ENCODE measurements at regions not wholly inside any gene's neighbourhood (a gene's known extent, or its start where the extent isn't known, plus 50 kb on each side); places are given as distances from the start of the nearest gene placed in this dataset.

DNA sequence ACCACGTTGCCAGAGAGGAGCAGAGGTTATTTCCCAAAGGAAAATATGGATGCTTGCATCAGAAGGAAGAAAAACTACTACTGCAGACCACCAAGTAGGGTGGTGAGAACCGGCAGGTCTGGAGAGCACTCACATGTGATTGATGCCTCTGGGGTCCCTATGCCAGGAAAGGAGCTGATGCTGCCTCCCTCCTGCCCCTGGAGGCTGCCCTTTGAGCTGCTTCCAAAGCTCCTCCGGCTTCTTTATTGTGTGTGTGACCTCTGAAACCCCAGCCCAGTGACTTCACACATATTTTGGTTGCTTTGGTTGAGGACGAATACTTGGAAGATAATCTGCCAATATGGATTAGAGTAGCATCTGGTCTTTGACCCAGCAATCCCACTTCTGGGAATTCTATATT lies 133.4 kb downstream of the AACS start:
- ATAC-seq (ENCODE audit: low read depth): no peak
- Mint-ChIP-seq H3K4me3 (no peak overlapping the region), H3K27ac (no peak overlapping the region), H3K9me3 (ENCODE audit: insufficient read depth) (peaks cover 3% of the 10 kb centered on the region), H3K4me1 (no peaks in the 10 kb centered on the region), H3K27me3 (peaks cover 54% of the 10 kb centered on the region)
- DNase-seq: no peak
- peaks cover 0 to 8% (median 0%) of the 10 kb centered on the region in 3 donors for H3K9me3 ChIP-seq (ENCODE audit: control extremely low read depth in 1 of 3, control insufficient read depth in 2 of 3, insufficient read depth in 1 of 3, low read length in 2 of 3)
- CTCF ChIA-PET: no interaction called here
- WGBS (ENCODE audit: insufficient coverage): 20% methylated on average over 1 of the region's 4 CpGs
- H3K27ac ChIP-seq (ENCODE audit: low read length in 2 of 2): no peak overlapping the region
- no peak overlapping the region for H2AFZ ChIP-seq (ENCODE audit: insufficient read depth, low read depth, low read length, poor library complexity, severe bottlenecking)
- POLR2A ChIA-PET: interaction anchor here (0.6 kb wide), 1 partner anchor 225 kb away, joined by 4 read pairs; no protein-coding TSS in a partner anchor
- no peak overlapping the region for H3K9ac ChIP-seq (ENCODE audit: low read length)
- no peaks in the 10 kb centered on the region for H3K79me2 ChIP-seq (ENCODE audit: control insufficient read depth, insufficient read depth, low read length)
- H3K4me1 ChIP-seq (ENCODE audit: control insufficient read depth in 2 of 2, insufficient read depth in 2 of 2, low read length in 2 of 2): no peaks in the 10 kb centered on the region
- TF ChIP-seq, protein P1, sequence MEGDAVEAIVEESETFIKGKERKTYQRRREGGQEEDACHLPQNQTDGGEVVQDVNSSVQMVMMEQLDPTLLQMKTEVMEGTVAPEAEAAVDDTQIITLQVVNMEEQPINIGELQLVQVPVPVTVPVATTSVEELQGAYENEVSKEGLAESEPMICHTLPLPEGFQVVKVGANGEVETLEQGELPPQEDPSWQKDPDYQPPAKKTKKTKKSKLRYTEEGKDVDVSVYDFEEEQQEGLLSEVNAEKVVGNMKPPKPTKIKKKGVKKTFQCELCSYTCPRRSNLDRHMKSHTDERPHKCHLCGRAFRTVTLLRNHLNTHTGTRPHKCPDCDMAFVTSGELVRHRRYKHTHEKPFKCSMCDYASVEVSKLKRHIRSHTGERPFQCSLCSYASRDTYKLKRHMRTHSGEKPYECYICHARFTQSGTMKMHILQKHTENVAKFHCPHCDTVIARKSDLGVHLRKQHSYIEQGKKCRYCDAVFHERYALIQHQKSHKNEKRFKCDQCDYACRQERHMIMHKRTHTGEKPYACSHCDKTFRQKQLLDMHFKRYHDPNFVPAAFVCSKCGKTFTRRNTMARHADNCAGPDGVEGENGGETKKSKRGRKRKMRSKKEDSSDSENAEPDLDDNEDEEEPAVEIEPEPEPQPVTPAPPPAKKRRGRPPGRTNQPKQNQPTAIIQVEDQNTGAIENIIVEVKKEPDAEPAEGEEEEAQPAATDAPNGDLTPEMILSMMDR (IDR thresholded peaks at IDR 0.05): no peak
- no peak for TF ChIP-seq EZH2 (IDR thresholded peaks at IDR 0.05; ENCODE audit: borderline replicate concordance, insufficient read depth, low read depth, low read length, poor library complexity, severe bottlenecking)
- peaks cover 0 to 9% (median 2%) of the 10 kb centered on the region in 4 experiments for H3K27me3 ChIP-seq (replicated peaks in 1 of 4; ENCODE audit: control extremely low read depth in 1 of 4, control insufficient read depth in 3 of 4, insufficient read depth in 4 of 4, low read length in 3 of 4)
- intact Hi-C loops (cut with micrococcal nuclease): no loop called here
- H3K4me3 ChIP-seq (ENCODE audit: control extremely low read depth in 1 of 5, extremely low read depth in 1 of 5, insufficient read depth in 1 of 5, low read depth in 2 of 5, low read length in 4 of 5): no peak overlapping the region
- no peaks in the 10 kb centered on the region for H3K36me3 ChIP-seq (replicated peaks in 1 of 2; ENCODE audit: control extremely low read depth in 1 of 2, control insufficient read depth in 1 of 2, extremely low read depth in 1 of 2, insufficient read depth in 2 of 2, low read length in 1 of 2)
- no peaks in the 10 kb centered on the region for H4K20me1 ChIP-seq (ENCODE audit: control insufficient read depth, insufficient read depth, low read length, poor library complexity, severe bottlenecking)
- H3K4me2 ChIP-seq (replicated peaks; ENCODE audit: low read depth, low read length, poor library complexity, severe bottlenecking): no peak overlapping the region

DNA sequence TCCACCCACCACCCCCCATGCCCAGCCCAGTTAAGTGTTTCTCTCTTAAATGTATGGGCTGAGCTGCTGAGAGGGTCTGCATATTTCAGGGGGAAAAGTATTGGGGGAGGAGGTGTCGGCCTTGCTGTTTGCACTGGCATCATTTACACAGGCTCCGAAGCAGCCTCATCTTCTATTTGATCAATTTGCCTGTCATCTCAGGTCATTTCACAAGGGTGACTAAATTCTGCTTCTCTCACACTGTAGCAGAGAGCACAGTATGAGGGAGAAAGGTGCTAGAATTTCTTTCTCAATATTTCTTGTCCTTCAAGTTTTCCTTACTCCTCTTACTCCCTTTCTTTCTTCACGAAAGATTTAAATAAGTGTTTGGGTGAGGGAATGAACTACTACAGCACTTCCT lies 135.9 kb downstream of the AACS start:
- CTCF ChIA-PET: interaction anchor here (1.6 kb wide), 1 partner anchor 18 kb away, joined by 4 read pairs; no protein-coding TSS in a partner anchor
- no peak for TF ChIP-seq EZH2 (IDR thresholded peaks at IDR 0.05; ENCODE audit: borderline replicate concordance, insufficient read depth, low read depth, low read length, poor library complexity, severe bottlenecking)
- TF ChIP-seq, protein P1 (IDR thresholded peaks at IDR 0.05): no peak
- intact Hi-C loops (cut with micrococcal nuclease): no loop called here

More for the DNA sequence above, 135.9 kb downstream of the AACS start:
- POLR2A ChIA-PET: no interaction called here
- Mint-ChIP-seq H3K27ac (no peak overlapping the region), H3K4me1 (no peaks in the 10 kb centered on the region), H3K4me3 (no peak overlapping the region), H3K9me3 (ENCODE audit: insufficient read depth) (peaks cover 3% of the 10 kb centered on the region), H3K27me3 (peaks cover 32% of the 10 kb centered on the region)
- peaks cover 0 to 8% (median 0%) of the 10 kb centered on the region in 3 donors for H3K9me3 ChIP-seq (ENCODE audit: control extremely low read depth in 1 of 3, control insufficient read depth in 2 of 3, insufficient read depth in 1 of 3, low read length in 2 of 3)
- no peaks in the 10 kb centered on the region for H3K4me1 ChIP-seq (ENCODE audit: control insufficient read depth in 2 of 2, insufficient read depth in 2 of 2, low read length in 2 of 2)
- no CpG with 5 or more reads among the region's 3 CpGs for WGBS (ENCODE audit: insufficient coverage)
- DNase-seq: no peak
- H3K79me2 ChIP-seq (ENCODE audit: control insufficient read depth, insufficient read depth, low read length): no peaks in the 10 kb centered on the region
- no peaks in the 10 kb centered on the region for H4K20me1 ChIP-seq (ENCODE audit: control insufficient read depth, insufficient read depth, low read length, poor library complexity, severe bottlenecking)
- no peak for ATAC-seq (ENCODE audit: low read depth)
- H2AFZ ChIP-seq (ENCODE audit: insufficient read depth, low read depth, low read length, poor library complexity, severe bottlenecking): no peak overlapping the region
- no peaks in the 10 kb centered on the region for H3K36me3 ChIP-seq (replicated peaks in 1 of 2; ENCODE audit: control extremely low read depth in 1 of 2, control insufficient read depth in 1 of 2, extremely low read depth in 1 of 2, insufficient read depth in 2 of 2, low read length in 1 of 2)
- no peak overlapping the region for H3K4me2 ChIP-seq (replicated peaks; ENCODE audit: low read depth, low read length, poor library complexity, severe bottlenecking)
- H3K4me3 ChIP-seq (ENCODE audit: control extremely low read depth in 1 of 5, extremely low read depth in 1 of 5, insufficient read depth in 1 of 5, low read depth in 2 of 5, low read length in 4 of 5): no peak overlapping the region
- H3K27me3 ChIP-seq (replicated peaks in 1 of 4; ENCODE audit: control extremely low read depth in 1 of 4, control insufficient read depth in 3 of 4, insufficient read depth in 4 of 4, low read length in 3 of 4): peaks cover 0 to 4% (median 2%) of the 10 kb centered on the region in 4 experiments
- H3K9ac ChIP-seq (ENCODE audit: low read length): no peak overlapping the region
- H3K27ac ChIP-seq (ENCODE audit: low read length in 2 of 2): no peak overlapping the region

Data from B cell (primary cell).